HG03378 (cell line): ENCODE measurements at regions not wholly inside any gene's neighbourhood (a gene's known extent, or its start where the extent isn't known, plus 50 kb on each side); places are given as distances from the start of the nearest gene placed in this dataset.

Experiments
- ATAC-seq: cut with Tn5 transposase; IDR thresholded peaks from one replicate; pipeline ENCODE4 v1.9.1; 2021; ENCODE audit warnings: mild to moderate bottlenecking, moderate library complexity; ENCODE audit not compliant: unreplicated experiment

DNA sequence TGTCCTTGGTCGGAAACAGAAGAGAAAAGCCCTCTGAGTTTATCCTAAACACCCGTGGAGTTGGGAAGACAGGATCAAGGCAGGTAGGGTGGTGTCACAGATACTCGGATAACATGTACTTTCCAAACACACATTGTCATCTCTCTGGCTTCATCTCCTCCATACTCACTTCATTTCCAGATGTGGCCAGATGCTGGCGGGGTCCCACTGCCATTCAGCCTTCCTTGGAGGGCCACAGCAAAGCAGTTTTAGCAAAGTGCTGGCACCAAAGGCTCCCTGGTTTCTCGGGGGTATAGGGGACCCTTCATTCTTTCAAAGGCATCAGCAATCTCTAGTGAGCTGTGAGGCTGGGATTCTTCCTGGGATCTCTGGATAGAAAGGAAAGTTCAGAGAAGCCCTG lies 539.5 kb downstream of the TCERG1L start:
- ATAC-seq, result no peak

DNA sequence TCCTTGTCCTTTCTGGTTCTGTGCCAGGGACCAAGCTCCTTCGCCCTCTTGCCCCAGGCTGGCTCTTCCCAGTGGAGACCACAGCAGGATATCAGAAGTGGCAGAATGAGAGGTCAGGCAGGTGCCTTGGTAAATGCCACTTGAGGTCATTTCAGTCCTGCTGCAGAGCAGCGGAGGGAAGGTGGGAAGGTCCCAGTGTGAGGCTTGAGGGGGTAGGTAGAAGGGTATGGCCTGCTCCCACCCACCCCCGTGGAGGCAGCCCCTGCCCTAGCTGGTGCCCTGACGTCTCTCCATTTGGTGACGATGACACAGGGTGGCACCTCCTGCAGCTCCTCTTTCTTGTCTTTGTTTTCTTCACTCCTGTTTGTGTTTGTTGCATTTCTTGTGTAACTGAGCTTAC lies 538.8 kb downstream of the TCERG1L start:
- no peak for ATAC-seq

DNA sequence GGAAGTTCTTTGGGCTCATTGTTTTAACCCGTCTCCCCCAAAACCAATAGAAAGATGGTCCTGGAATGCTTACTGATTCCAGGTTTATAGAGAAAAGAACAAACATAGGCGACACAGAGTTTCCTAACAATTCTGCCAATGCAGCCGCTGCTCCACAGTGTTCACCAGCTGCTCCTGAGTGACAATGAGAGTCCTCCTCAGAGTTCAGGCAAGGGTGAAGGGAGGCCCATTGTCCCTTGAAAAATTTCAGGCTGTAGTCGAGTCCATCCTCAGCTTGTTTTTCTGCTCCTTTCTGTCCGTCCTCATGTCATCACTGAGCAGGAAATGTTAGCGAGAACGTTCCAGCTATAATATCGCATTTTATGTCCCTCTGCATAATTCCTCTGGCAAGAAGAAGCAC lies 537.6 kb downstream of the TCERG1L start:
- ATAC-seq, result no peak

DNA sequence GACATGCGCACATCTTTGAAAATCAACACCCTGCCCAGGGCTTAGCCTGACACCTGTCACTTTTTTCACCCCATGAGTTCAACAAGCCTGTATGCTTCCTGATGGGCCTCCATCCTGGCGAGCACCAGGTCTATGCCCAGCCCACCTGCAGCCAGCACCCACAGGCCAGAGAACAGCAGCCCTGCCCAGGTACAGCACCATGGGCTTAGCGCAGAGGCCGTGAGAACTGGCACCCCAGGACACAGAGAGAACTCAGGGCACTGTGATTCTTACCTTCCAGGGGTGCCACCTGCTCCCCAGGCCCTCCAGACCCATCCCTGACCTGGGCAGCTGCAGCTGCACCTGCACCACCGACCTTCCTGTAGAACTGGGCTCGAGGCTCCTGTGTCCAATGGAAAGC lies 536.6 kb downstream of the TCERG1L start:
- ATAC-seq, result no peak

DNA sequence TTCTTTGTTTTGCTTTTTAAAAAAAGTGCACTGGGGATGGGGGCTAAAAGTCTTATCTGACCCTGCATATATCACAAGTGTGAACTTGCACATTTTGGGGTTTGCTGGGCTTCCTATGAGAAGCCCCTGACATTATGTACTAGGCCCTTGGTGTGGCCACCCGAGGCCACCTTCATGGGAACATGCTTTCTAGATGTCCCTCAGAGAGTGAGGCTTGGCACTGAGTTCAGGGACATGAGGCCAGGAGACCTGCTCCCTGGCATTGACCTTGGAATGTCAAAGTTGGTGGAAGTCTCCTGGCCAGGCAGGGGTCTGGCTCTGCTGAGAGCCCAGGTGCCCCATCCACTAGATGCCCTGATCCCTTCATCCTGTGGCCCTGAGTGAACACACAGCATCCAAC lies 536.2 kb downstream of the TCERG1L start:
- ATAC-seq, result no peak

DNA sequence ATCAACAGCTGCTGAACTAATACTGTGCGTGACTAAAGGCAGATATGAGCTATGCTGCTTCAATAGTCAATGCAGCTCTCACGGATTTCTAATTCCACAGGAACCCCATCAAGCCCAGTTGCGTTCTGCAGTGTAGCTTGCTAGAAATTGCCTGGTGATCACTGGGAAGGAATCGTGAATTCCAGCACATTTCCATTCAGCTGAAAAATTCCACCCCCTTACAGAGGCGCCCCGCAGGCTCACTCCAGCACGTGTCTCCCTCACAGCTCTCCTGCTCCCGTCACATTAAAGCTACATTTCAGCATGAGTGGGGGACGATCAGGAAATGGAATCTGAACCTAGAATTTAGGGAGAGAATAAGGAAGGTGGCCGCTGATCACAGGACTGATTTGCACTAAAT lies 534.8 kb downstream of the TCERG1L start:
- no peak for ATAC-seq

DNA sequence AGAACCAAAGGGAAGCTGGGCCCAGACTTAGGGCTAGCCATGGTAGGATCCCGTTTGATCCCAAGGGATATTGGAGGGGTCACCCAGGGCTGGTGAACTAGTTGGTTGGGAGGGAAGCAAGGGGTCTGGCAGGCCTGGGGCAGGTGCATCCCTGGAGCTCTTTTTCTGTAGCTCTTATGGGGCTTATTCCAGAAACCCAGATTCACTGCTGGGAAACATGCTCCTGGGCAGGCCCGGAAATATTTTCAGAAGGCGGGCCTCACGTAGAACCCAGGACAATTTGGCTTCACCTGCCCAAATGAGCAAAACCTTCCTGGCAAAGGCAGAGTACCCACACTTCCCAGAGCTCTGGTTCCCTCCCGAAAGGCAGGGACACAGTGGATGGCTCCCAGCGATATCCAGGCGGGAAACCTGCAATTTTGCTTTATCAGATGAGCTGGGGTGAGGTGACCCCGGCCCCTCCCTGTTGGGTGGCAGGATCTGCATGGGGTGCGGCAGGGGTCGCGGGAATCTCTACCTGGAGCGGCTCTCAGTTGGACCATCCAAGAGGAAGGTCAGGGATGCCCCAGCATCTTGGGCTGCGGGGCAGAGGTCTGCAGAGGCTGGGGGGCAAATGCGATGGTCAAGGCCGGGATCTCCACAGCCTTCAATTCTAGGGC lies 533.9 kb downstream of the TCERG1L start:
- no peak for ATAC-seq

DNA sequence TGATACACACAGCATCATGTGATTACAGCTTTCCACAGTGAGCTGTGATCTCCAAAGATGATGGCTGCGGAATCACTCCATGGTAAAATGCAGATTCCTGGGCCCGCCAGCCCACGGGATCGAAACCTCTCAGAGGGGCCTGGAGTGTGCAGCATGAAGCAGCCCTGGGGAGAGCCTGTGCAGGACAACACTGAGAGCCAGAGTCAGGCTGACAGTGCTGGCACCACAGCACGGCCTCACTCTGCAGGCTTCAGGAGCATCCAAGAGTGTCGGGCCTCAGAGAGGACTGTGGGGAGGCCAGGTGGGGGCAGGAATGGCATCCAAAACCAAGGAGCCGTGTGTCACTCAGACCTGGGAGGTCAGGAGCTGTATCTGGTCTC lies 533.4 kb downstream of the TCERG1L start:
- no peak for ATAC-seq

DNA sequence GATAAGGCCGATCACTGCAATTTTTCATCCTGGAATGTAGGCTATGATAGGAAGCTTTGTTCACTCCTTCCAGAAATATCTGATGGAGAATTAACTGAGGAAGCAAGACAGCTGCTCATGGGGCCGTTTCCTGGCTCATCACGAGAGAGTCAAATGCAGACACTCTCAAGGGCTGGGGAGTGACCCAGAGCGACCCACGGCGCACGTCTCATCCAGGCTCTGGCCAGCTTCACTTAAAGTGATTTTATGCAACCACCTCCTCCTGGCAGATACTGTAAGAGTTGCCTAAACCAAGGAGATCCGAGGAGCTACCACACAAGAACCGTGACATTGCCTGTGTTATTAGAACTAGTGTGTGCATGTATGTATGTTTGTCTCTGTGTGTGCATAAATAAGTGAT lies 530.8 kb downstream of the TCERG1L start:
- ATAC-seq, result no peak

DNA sequence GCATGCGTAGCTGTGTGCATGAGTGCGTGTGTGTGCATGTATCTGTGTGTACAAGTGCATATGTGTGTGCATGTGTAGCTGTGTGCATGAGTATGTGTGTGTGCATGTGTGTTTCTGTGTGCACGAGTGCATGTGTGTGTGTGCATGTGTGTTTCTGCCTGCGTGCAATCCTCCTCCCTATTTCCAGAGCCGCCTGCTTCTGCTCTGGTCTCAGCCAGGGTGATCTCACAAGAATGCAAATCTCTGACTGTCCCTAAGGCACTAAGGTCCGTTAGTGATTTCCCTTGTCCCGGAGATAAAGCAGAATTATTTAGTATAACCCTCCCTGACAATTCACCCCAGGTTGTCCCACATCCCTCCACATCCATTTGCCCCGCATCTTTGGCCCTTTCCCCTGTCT lies 530.3 kb downstream of the TCERG1L start:
- ATAC-seq, result no peak

DNA sequence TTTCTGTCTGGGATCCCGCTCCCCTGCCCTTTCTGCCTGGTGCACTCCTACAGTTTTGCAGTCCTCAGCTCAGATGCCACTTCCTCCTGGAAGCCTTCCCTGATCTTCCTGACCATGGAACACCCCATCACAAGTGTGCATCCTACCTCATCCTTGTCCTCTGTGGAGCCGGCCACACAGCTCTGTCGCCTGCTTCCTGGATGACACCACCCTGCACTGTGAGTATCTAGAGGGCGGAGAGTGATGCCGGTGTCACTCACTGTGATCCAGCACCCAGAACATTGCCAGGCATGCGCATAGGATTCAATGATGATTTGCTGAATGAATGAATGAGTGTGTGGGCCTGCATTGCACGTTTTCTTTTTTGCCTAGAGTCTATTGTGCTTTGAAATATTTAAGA lies 529.9 kb downstream of the TCERG1L start:
- no peak for ATAC-seq

DNA sequence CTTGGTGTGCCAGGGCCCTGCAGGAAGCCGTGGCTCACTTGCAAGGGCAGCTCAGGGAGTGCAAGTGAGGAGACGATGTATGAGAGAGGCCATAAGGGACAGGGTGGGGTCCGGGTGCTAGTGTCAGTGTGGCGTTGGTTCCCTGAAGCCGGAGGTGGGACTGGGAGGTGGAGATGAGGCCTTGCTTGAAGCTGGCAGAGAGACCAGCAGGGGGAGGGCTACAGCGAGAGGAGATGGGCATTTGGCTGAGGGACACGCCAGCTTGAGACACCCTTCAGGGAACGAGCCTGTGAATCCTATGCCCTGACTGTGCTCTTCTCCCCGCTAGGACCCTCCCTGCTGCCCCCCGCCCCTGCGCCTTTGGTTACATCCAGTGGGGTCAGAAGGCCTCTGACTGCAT lies 529.1 kb downstream of the TCERG1L start:
- ATAC-seq, result no peak

DNA sequence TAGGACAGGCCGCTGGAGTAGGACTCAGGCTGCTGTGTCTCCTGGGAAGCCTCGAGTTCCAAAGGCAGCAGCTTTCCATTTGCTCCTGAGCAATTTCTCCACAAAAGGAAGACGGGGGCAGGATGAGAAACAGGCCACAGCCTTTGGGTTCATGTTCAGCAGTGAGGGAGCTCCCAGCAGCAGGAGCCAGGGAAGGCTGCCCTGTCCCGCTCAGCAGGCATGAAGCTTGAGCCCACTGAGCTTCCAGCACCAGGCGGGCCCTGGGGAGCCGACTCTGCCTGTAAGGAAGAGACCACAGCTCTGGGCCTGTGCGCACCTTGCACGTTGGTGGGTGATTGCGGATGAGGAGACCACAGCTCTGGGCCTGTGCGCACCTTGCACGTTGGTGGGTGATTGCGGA lies 527.2 kb downstream of the TCERG1L start:
- no peak for ATAC-seq

DNA sequence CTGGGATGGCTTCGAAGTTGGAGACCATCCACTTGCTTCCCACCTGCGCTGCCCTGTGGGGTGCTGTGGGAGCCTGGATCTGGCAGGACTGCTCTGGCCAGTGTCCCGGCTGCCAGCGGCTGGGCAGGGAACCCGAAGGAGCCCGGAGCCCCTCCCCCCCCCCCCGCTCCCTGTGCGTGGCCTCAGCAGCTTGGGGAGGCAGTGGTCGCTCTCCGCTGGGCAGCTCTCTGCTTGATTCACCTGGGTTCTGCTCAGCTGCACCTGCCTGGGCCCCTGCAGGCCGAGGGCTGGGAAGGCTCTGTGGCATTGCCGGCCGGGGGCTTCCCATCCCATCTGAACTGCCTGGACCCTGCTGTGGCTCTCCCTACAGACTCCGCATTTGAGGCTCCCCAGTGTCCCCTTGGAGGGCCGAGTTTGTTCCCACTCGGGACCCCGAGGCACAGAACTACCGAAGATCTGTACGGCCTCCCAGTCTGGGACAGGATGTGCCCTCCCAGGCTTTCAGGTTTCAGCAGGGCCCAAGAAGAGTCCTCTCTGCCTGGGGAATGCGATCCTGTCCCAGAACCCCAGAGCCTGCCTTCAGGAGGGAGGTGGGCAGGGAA lies 525.1 kb downstream of the TCERG1L start:
- ATAC-seq, result no peak

DNA sequence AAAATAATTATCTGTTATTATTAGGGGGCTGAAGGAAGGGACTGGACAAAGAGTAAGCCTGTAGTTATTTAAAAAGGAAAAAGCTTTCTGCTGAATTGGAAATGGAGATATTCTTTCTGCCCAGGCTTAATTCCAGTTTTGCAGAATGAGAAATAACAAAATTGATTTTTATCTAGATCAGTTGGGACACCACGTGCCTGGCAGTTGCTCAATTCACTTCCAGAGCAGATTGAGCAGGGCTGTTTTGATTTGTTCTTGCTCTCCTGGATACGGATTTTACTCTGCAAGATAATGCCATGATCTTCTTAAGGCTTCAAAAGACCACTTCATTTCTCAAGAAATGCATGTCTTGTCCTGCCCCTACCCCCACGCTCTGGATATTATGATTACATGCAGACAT lies 524.3 kb downstream of the TCERG1L start:
- no peak for ATAC-seq

DNA sequence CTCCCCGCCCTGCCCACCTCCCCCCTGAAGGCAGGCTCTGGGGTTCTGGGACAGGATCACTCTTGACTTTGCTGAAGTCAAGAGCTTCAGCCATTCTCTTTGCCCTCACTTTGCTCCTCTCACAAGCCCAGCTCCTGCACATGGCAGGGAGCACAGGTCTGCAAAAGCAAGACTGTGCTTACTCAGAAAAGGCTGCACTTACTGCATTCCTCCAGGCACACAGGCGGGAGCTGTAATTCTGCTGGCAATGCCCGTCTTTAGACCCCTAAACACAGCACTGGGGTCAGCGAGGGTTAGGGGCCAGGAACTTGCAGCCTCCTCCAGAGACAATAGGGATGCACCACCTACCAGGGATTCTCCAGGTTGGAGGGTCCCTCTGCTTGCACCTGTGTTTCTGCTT lies 523.7 kb downstream of the TCERG1L start:
- no peak for ATAC-seq

DNA sequence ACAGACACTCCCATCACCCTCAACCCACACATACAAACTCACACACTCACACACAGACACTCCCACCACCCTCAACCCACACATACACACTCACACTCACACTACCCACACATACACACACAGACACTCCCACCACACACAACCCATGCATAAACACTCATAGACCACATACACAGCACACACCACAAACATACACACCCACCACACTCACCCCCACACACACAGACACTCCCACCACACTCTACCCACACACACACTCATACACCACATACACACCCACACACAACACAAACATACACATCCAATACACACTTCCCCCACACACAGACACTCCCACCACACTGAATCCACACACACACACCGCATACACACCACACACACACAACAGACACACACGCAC lies 521.2 kb downstream of the TCERG1L start:
- no peak for ATAC-seq

DNA sequence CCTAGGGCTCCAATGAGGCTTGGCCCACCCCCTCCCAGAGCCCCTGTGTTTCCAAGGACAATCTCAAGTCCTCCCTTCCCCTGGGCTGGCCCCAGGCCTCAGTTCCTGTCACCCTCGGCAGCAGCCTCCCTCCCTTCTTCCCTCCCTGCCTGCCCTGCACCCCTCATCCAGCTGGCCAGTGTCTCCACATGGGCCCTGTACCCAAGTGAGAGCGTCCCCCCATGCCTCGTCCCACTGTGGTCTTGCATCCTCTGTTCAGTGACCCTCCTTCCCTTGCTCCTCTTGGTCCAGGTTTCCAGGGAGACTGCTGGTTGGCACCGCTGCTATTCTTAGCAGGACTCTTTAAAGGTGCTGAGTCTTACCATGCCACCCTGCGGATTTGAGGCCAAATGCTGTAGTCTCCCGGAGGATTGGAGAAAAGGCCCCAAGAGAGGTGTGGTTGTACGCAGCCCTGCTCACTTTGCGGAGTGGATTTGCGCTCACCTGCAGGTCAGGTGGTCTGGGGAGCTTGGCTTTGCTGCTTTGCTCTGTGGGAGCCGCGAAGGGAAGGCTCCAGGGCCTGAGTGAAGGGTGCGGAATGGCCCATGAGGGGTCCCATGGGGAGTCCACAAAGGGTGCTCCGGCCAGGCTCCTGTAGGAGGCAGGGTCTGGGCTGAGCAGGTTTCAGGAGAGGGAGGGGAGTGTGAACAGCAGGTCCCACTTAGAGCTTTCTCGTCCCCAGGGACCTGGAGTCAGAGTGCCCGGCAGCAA lies 519.2 kb downstream of the TCERG1L start:
- no peak for ATAC-seq

DNA sequence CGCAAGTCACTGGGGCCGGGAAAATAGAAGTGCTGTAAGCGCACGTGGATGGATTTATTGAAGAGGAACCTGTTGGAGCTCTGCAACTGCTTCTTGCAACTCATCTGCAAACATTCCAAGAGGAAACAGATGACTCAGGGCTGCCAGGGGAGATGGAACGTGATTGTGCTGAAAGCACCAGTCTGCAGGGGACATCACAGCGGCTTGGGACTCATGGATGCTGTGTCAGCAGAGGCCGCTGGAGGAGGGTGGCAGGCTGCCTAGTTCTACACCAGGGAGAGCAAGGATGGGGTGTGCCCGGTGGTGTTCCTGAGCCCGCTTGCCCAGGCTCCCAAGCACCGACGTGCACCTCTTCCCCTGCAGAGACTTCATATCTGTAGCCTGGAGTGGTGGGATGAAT lies 515.7 kb downstream of the TCERG1L start:
- ATAC-seq, result no peak

DNA sequence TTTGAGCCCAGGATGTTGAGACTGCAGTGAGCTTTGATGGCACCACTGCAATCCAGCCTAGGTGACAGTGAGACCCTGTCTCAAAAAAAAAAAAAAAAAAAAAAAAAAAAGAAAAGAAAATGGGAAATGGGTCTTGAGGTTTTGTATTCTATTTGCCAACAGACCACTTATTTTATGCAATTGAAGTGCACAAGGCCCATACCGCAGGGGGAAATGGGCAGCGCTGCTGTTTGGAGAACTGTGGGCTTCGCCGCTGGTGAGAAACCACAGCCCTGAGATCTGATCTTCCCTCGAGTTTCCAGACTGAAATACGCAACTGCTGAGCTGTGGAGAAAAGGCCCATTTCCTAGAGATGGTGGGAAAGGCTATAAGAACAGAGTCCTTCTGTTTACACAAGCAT lies 512.0 kb downstream of the TCERG1L start:
- no peak for ATAC-seq

DNA sequence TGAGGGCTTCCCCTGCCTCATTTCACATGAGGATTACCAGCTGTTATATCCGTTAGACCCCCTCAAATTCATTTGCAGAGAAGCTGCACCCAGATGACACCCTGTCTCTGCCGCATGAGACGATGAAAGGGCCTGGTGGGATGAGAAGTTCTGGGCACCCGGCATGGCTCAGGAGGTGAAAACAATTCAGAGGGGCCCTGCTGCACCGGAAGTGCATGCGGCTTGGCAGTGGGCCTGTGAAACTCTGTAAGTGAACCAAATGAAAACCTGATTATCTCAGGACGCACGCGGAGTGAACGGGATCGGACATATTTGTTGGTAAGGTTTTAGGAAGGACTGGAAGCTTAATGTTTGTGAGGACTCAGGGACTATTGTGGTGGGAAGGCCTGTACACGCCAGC lies 511.2 kb downstream of the TCERG1L start:
- ATAC-seq, result no peak

DNA sequence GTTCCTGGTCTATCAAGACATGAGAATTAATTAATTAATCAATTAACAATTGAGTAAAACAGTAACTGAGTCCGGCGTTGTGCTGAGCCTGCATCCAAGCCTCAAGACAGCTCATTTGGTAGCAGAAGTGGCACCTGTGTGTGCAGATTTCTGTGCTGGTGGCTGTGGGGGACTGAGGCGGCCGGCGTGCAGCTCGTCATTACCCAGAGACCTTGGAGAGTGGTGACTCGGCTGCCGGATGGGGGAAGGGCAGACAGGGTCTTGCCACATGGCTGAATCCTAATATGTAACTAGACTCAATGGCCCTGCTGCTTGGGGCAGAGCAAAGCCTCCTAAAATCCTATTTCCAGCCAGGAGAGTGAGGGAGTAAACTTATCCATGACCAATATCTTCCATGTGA lies 510.2 kb downstream of the TCERG1L start:
- ATAC-seq, result no peak

DNA sequence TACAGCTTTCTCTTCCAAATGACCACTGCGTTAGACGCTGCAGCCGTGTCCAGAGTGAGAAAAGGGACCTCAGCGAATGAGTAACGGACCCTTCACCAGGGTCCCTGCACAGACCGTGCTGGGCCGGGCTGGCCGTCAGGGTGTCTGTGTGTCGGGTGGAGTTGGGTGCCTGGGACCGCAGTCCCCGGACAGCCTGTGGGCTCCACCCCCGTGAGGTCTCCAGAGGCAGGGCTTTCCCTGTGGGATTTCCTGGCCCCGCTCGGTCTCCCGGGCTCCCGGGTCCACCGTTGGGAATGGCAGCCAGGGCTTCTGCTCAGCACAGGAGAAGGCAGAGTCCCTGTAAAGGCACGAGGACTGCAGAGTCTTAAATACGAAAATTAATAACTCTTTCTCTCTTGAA lies 509.7 kb downstream of the TCERG1L start:
- ATAC-seq, result no peak
